Hepatocyte (in vitro differentiated cells): ENCODE measurements at regions not wholly inside any gene's neighbourhood (a gene's known extent, or its start where the extent isn't known, plus 50 kb on each side); places are given as distances from the start of the nearest gene placed in this dataset.

Source experiments
- CTCF ChIP-seq: fragments of 200-600 bp; sonication (generic); IDR thresholded peaks from 2 replicates; pipeline ENCODE4 v1.5.1; 2016; ENCODE audit warnings: antibody characterized with exemption, mild to moderate bottlenecking; ENCODE audit not compliant: poor library complexity
- EZH2 ChIP-seq: fragments of 200-600 bp; sonication (generic); IDR thresholded peaks from 2 replicates; pipeline ENCODE4 v1.6.1; 2016; ENCODE audit warnings: antibody characterized with exemption, mild to moderate bottlenecking, borderline replicate concordance
- EZH2phosphoT487 ChIP-seq: fragments of 200-600 bp; sonication (generic); IDR thresholded peaks from one replicate; pipeline ENCODE4 v1.6.1; 2018; ENCODE audit warnings: antibody characterized with exemption, mild to moderate bottlenecking, low read depth, moderate library complexity; ENCODE audit not compliant: unreplicated experiment, severe bottlenecking

- TF ChIP-seq CTCF (no peak), EZH2 (no peak), EZH2phosphoT487 (no peak)
Measured at GRCh38 chr13:34750078-34750931, 191.8 kb upstream of the NBEA start.
